ENCODE measurements at regions not wholly inside any gene's neighbourhood (a gene's known extent, or its start where the extent isn't known, plus 50 kb on each side); places are given as distances from the start of the nearest gene placed in this dataset.
"Not testable (repeated sequence)": the region's sequence is repeated elsewhere in the genome, so short reads cannot be mapped to it uniquely, and the experiment has no call there.

- not testable (repeated sequence) for H3K27me3 ChIP-seq (replicated peaks; ENCODE audit: control insufficient read depth, insufficient read depth, low read length); DNase-seq (ENCODE audit: extremely low read depth, insufficient read length); H3K36me3 ChIP-seq (ENCODE audit: control insufficient read depth, insufficient read depth, low read length); H3K4me3 ChIP-seq (replicated peaks; ENCODE audit: low read depth, low read length)
Measured at GRCh38 chr15:84360902-84361301, 125.3 kb downstream of the GOLGA6L4 start.

GRCh38 chr15:84384421-84384820 is 148.8 kb downstream of the GOLGA6L4 start:
- not testable (repeated sequence) for DNase-seq (ENCODE audit: extremely low read depth, insufficient read length); H3K4me3 ChIP-seq (replicated peaks; ENCODE audit: low read depth, low read length); H3K36me3 ChIP-seq (ENCODE audit: control insufficient read depth, insufficient read depth, low read length); H3K27me3 ChIP-seq (replicated peaks; ENCODE audit: control insufficient read depth, insufficient read depth, low read length)

- no peaks in the 10 kb centered on the region for H3K27me3 ChIP-seq (replicated peaks; ENCODE audit: control insufficient read depth, insufficient read depth, low read length)
- no peaks in the 10 kb centered on the region for H3K36me3 ChIP-seq (ENCODE audit: control insufficient read depth, insufficient read depth, low read length)
- H3K4me3 ChIP-seq (replicated peaks; ENCODE audit: low read depth, low read length), result no peak overlapping the region
- DNase-seq (ENCODE audit: extremely low read depth, insufficient read length), result no peak
- no peak for TF ChIP-seq CTCF (IDR thresholded peaks at IDR 0.05; ENCODE audit: insufficient read depth, low read length, poor library complexity, severe bottlenecking)
Measured at GRCh38 chr15:84387086-84387485, 151.5 kb downstream of the GOLGA6L4 start.

GRCh38 chr15:84388201-84388600 is 152.6 kb downstream of the GOLGA6L4 start:
- H3K27me3 ChIP-seq (replicated peaks; ENCODE audit: control insufficient read depth, insufficient read depth, low read length); H3K36me3 ChIP-seq (ENCODE audit: control insufficient read depth, insufficient read depth, low read length): not testable (repeated sequence)

GRCh38 chr15:84388638-84389037 is 153.1 kb downstream of the GOLGA6L4 start:
- H3K36me3 ChIP-seq (ENCODE audit: control insufficient read depth, insufficient read depth, low read length); DNase-seq (ENCODE audit: extremely low read depth, insufficient read length); H3K4me3 ChIP-seq (replicated peaks; ENCODE audit: low read depth, low read length); H3K27me3 ChIP-seq (replicated peaks; ENCODE audit: control insufficient read depth, insufficient read depth, low read length): not testable (repeated sequence)

More at GRCh38 chr15:84388201-84388600, 152.6 kb downstream of the GOLGA6L4 start:
- not testable (repeated sequence) for DNase-seq (ENCODE audit: extremely low read depth, insufficient read length); H3K4me3 ChIP-seq (replicated peaks; ENCODE audit: low read depth, low read length)

GRCh38 chr15:84390324-84390723 is 154.8 kb downstream of the GOLGA6L4 start:
- H3K4me3 ChIP-seq (replicated peaks; ENCODE audit: low read depth, low read length); H3K27me3 ChIP-seq (replicated peaks; ENCODE audit: control insufficient read depth, insufficient read depth, low read length); DNase-seq (ENCODE audit: extremely low read depth, insufficient read length); H3K36me3 ChIP-seq (ENCODE audit: control insufficient read depth, insufficient read depth, low read length): not testable (repeated sequence)

GRCh38 chr15:84391191-84391590 is 155.6 kb downstream of the GOLGA6L4 start:
- Histone ChIP-seq H3K4me3 (replicated peaks; ENCODE audit: low read depth, low read length) (no peak overlapping the region), H3K36me3 (ENCODE audit: control insufficient read depth, insufficient read depth, low read length) (no peaks in the 10 kb centered on the region), H3K27me3 (replicated peaks; ENCODE audit: control insufficient read depth, insufficient read depth, low read length) (no peaks in the 10 kb centered on the region; the same call in 1 of the 2 replicates)
- DNase-seq (ENCODE audit: extremely low read depth, insufficient read length), result no peak
- no peak for TF ChIP-seq CTCF (IDR thresholded peaks at IDR 0.05; ENCODE audit: insufficient read depth, low read length, poor library complexity, severe bottlenecking)

GRCh38 chr15:84392020-84392419 is 156.4 kb downstream of the GOLGA6L4 start:
- DNase-seq (ENCODE audit: extremely low read depth, insufficient read length), result not testable (repeated sequence)

GRCh38 chr15:84393386-84393936 is 157.9 kb downstream of the GOLGA6L4 start:
- not testable (repeated sequence) for DNase-seq (ENCODE audit: extremely low read depth, insufficient read length); H3K4me3 ChIP-seq (replicated peaks; ENCODE audit: low read depth, low read length); H3K36me3 ChIP-seq (ENCODE audit: control insufficient read depth, insufficient read depth, low read length); H3K27me3 ChIP-seq (replicated peaks; ENCODE audit: control insufficient read depth, insufficient read depth, low read length)

More at GRCh38 chr15:84392020-84392419, 156.4 kb downstream of the GOLGA6L4 start:
- not testable (repeated sequence) for H3K36me3 ChIP-seq (ENCODE audit: control insufficient read depth, insufficient read depth, low read length); H3K4me3 ChIP-seq (replicated peaks; ENCODE audit: low read depth, low read length); H3K27me3 ChIP-seq (replicated peaks; ENCODE audit: control insufficient read depth, insufficient read depth, low read length)

GRCh38 chr15:84393966-84394365 is 158.4 kb downstream of the GOLGA6L4 start:
- not testable (repeated sequence) for DNase-seq (ENCODE audit: extremely low read depth, insufficient read length); H3K27me3 ChIP-seq (replicated peaks; ENCODE audit: control insufficient read depth, insufficient read depth, low read length); H3K36me3 ChIP-seq (ENCODE audit: control insufficient read depth, insufficient read depth, low read length); H3K4me3 ChIP-seq (replicated peaks; ENCODE audit: low read depth, low read length)

GRCh38 chr15:84395384-84395783 is 159.8 kb downstream of the GOLGA6L4 start:
- not testable (repeated sequence) for DNase-seq (ENCODE audit: extremely low read depth, insufficient read length); H3K4me3 ChIP-seq (replicated peaks; ENCODE audit: low read depth, low read length); H3K27me3 ChIP-seq (replicated peaks; ENCODE audit: control insufficient read depth, insufficient read depth, low read length); H3K36me3 ChIP-seq (ENCODE audit: control insufficient read depth, insufficient read depth, low read length)

- H3K36me3 ChIP-seq (ENCODE audit: control insufficient read depth, insufficient read depth, low read length); DNase-seq (ENCODE audit: extremely low read depth, insufficient read length); H3K27me3 ChIP-seq (replicated peaks; ENCODE audit: control insufficient read depth, insufficient read depth, low read length); H3K4me3 ChIP-seq (replicated peaks; ENCODE audit: low read depth, low read length): not testable (repeated sequence)
Measured at GRCh38 chr15:84395881-84396280, 160.3 kb downstream of the GOLGA6L4 start.

- not testable (repeated sequence) for H3K4me3 ChIP-seq (replicated peaks; ENCODE audit: low read depth, low read length); H3K36me3 ChIP-seq (ENCODE audit: control insufficient read depth, insufficient read depth, low read length); DNase-seq (ENCODE audit: extremely low read depth, insufficient read length); H3K27me3 ChIP-seq (replicated peaks; ENCODE audit: control insufficient read depth, insufficient read depth, low read length)
Measured at GRCh38 chr15:84397066-84397465, 161.5 kb downstream of the GOLGA6L4 start.
